SK-N-SH (cell line): ENCODE measurements at regions not wholly inside any gene's neighbourhood (a gene's known extent, or its start where the extent isn't known, plus 50 kb on each side); places are given as distances from the start of the nearest gene placed in this dataset.

Experiments used
- CTCF ChIA-PET: fragments of 300-600, 350-600 bp; formaldehyde crosslinking; extraction: SDS; loops from one replicate; lab custom pipeline; 2021; lab: Yijun Ruan, JAX
- POLR2A ChIA-PET: fragments of 350-600 bp; sonication (Branson Sonifier 250); formaldehyde crosslinking; extraction: SDS; loops from one replicate; lab custom pipeline; 2020; ENCODE audit warnings: antibody characterized with exemption, inconsistent platforms; lab: Yijun Ruan, JAX
- DNase-seq: peaks from one replicate; pipeline ENCODE4 v3.0.0; 2012
- H2AFZ ChIP-seq: fragments of 200-600 bp; sonication (generic); 2 replicates; pipeline ENCODE4 v1.8.1; 2016; ENCODE audit warnings: antibody characterized with exemption, mild to moderate bottlenecking, low read depth
- H3F3A ChIP-seq: fragments of 200-600 bp; sonication (generic); replicated peaks from 2 replicates; pipeline ENCODE3; 2016; ENCODE audit warnings: antibody characterized with exemption, mild to moderate bottlenecking; ENCODE audit not compliant: insufficient read depth
- H3K27ac ChIP-seq, 2 experiments: fragments of 200-500 bp in 1 of 2; fragments of 200-600 bp in 1 of 2; sonication (Bioruptor generic) in 1 of 2; sonication (generic), shearing (Covaris generic) in 1 of 2; 2 replicates each; pipeline versions ENCODE4 v1.5.1 to v1.6.1; 2014 to 2016; ENCODE audit warnings: low read depth in 2 of 2, inconsistent platforms in 1 of 2, low read length in 1 of 2, mild to moderate bottlenecking in 1 of 2, mixed read lengths in 1 of 2
- H3K27me3 ChIP-seq: fragments of 200-600 bp; sonication (generic), shearing (Covaris generic); 2 replicates; pipeline ENCODE4 v1.6.1; 2016; ENCODE audit warnings: mixed run types; ENCODE audit not compliant: insufficient read depth
- H3K36me3 ChIP-seq, 2 experiments: fragments of 200-500 bp in 1 of 2; fragments of 200-600 bp in 1 of 2; sonication (Bioruptor generic) in 1 of 2; sonication (generic) in 1 of 2; replicated peaks in 1 of 2; 2 replicates each; pipeline versions ENCODE3 to v1.5.1; 2014 to 2016; ENCODE audit warnings: low read length in 1 of 2, mild to moderate bottlenecking in 1 of 2; ENCODE audit not compliant: insufficient read depth in 2 of 2, control insufficient read depth in 1 of 2
- H3K4me1 ChIP-seq, 2 experiments: fragments of 200-500 bp in 1 of 2; fragments of 200-600 bp in 1 of 2; sonication (Bioruptor generic) in 1 of 2; sonication (generic), shearing (Covaris generic) in 1 of 2; 2 replicates each; pipeline versions ENCODE4 v1.5.1 to v1.6.1; 2014 to 2016; ENCODE audit warnings: low read depth in 1 of 2, low read length in 1 of 2, mixed run types in 1 of 2; ENCODE audit not compliant: insufficient read depth in 2 of 2, control insufficient read depth in 1 of 2
- H3K4me2 ChIP-seq: fragments of 200-600 bp; sonication (generic), shearing (Covaris generic); 2 replicates; pipeline ENCODE4 v1.6.1; 2017; ENCODE audit warnings: mixed run types
- H3K4me3 ChIP-seq, 2 experiments: fragments of 200-500 bp in 1 of 2; fragments of 200-600 bp in 1 of 2; sonication (Bioruptor generic) in 1 of 2; sonication (generic), shearing (Covaris generic) in 1 of 2; 2 replicates each; pipeline versions ENCODE4 v1.5.1 to v1.8.1; 2014 to 2016; ENCODE audit warnings: low read depth in 2 of 2, inconsistent platforms in 1 of 2, low read length in 1 of 2, mild to moderate bottlenecking in 1 of 2, mixed read lengths in 1 of 2, moderate library complexity in 1 of 2
- H3K79me2 ChIP-seq: fragments of 200-600 bp; sonication (generic); 2 replicates; pipeline ENCODE4 v1.8.1; 2017; ENCODE audit warnings: mild to moderate bottlenecking; ENCODE audit not compliant: insufficient read depth
- H3K9ac ChIP-seq: fragments of 200-600 bp; sonication (generic); 2 replicates; pipeline ENCODE4 v1.6.1; 2017; ENCODE audit warnings: mixed run types
- H3K9me2 ChIP-seq: fragments of 200-600 bp; sonication (generic); 2 replicates; pipeline ENCODE4 v1.6.1; 2017; ENCODE audit warnings: mixed run types
- H3K9me3 ChIP-seq: fragments of 200-600 bp; sonication (generic); 2 replicates; pipeline ENCODE4 v1.6.1; 2017; ENCODE audit warnings: mixed run types, mild to moderate bottlenecking, moderate library complexity
- H4K20me1 ChIP-seq: fragments of 200-600 bp; sonication (generic); 2 replicates; pipeline ENCODE4 v1.6.1; 2017; ENCODE audit warnings: mild to moderate bottlenecking, mixed run types; ENCODE audit not compliant: insufficient read depth
- CHD2 ChIP-seq: fragments of 150-350 bp; IDR thresholded peaks from 2 replicates; pipeline ENCODE4 v1.6.1; 2018; ENCODE audit warnings: low read length; ENCODE audit not compliant: partially characterized antibody
- ELF1 ChIP-seq: IDR thresholded peaks from 2 replicates; pipeline ENCODE4 v1.4.0; 2012
- EP300 ChIP-seq, 2 experiments: IDR thresholded peaks; 2 replicates each; pipeline versions ENCODE4 v1.4.0 to v1.6.1; 2012; ENCODE audit warnings: borderline replicate concordance in 1 of 2, low read depth in 1 of 2, low read length in 1 of 2
- FOXJ3 ChIP-seq: sonication (generic); formaldehyde crosslinking; IDR thresholded peaks from 2 replicates; pipeline ENCODE4 v1.5.1; 2020; ENCODE audit warnings: mild to moderate bottlenecking, missing genetic modification reagents
- MEF2A ChIP-seq: IDR thresholded peaks from 2 replicates; pipeline ENCODE4 v1.4.0; 2012; ENCODE audit warnings: low read depth, borderline replicate concordance
- MXI1 ChIP-seq: IDR thresholded peaks from 2 replicates; pipeline ENCODE4 v1.6.1; 2012; ENCODE audit warnings: mild to moderate bottlenecking, low read depth, low read length, improper control_type of control experiment
- RFX5 ChIP-seq: IDR thresholded peaks from 2 replicates; pipeline ENCODE4 v1.6.1; 2012; ENCODE audit warnings: mild to moderate bottlenecking, improper control_type of control experiment, low read length
- RXRA ChIP-seq: IDR thresholded peaks from 2 replicates; pipeline ENCODE4 v1.4.0; 2012; ENCODE audit warnings: low read depth, mild to moderate bottlenecking, borderline replicate concordance
- SIN3A ChIP-seq: IDR thresholded peaks from 2 replicates; pipeline ENCODE4 v1.6.1; 2012; ENCODE audit warnings: low read depth, mild to moderate bottlenecking, low read length, moderate library complexity, borderline replicate concordance
- SMC3 ChIP-seq: IDR thresholded peaks from 2 replicates; pipeline ENCODE4 v1.6.1; 2012; ENCODE audit warnings: low read depth, low read length, improper control_type of control experiment
- TAF1 ChIP-seq: IDR thresholded peaks from 2 replicates; pipeline ENCODE4 v1.6.1; 2012; ENCODE audit warnings: low read depth, mild to moderate bottlenecking, low read length, moderate library complexity, borderline replicate concordance
- TEAD4 ChIP-seq: IDR thresholded peaks from 2 replicates; pipeline ENCODE4 v1.4.0; 2012; ENCODE audit warnings: mild to moderate bottlenecking, borderline replicate concordance; ENCODE audit not compliant: insufficient read depth
- WGBS: methylation state at CpG from one replicate; pipeline ENCODE4 v1.1.6; 2017; ENCODE audit warnings: low lambda C conversion rate; 5-methylcytosine and 5-hydroxymethylcytosine counted together
- TF ChIP-seq, protein P1 (sequence below): fragments of 200-600 bp; sonication (generic); IDR thresholded peaks from 2 replicates; pipeline ENCODE4 v1.6.1; 2017; ENCODE audit warnings: antibody characterized with exemption, mild to moderate bottlenecking, moderate library complexity
- TF ChIP-seq, protein P2 (sequence below): fragments of 150-350 bp; IDR thresholded peaks from 2 replicates; pipeline ENCODE4 v1.6.1; 2016; ENCODE audit warnings: mild to moderate bottlenecking, low read depth, low read length
- TF ChIP-seq, protein P3 (sequence below): IDR thresholded peaks from 2 replicates; pipeline ENCODE4 v1.4.0; 2012; ENCODE audit warnings: low read depth, borderline replicate concordance
- TF ChIP-seq, protein P4 (sequence below): IDR thresholded peaks from 2 replicates; pipeline ENCODE4; 2012
- TF ChIP-seq, protein P5 (sequence below): IDR thresholded peaks from 2 replicates; pipeline ENCODE4 v1.4.0; 2012; ENCODE audit warnings: low read depth, borderline replicate concordance

DNA sequence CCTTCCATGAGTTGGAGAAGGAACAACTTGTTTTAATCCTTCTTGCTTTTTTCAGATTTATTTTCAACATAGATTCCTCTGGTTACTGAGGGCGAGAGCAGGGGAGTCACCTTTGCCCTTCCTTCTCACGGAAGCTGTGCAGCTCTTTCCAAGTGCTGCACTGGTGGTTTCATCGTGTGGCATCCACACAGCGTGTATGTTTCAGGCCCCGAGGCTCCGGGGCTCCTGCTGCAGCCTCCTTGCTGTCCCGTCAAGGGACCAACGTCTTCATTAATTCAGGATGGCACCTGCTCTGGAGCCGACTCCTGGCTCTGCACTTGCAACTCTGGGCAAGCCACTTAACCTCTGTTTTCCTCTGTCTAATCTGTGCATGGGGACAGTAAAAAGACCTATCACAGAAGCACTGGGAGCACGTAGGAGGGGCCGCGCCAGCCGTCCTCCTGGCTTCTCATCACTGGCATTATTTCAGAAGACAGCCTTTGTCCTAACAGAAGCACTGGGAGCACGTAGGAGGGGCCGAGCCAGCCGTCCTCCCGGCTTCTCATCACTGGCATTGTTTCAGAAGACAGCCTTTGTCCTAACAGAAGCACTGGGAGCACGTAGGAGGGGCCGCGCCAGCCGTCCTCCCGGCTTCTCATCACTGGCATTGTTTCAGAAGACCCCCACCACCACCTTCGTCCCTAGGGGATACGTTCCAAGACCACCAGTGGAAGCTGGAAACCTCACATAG lies 117.8 kb upstream of the NKX1-1 start:
- H2AFZ ChIP-seq = no peak overlapping the region
- ChIA-PET CTCF (interaction anchor here (1.3 to 3.2 kb wide), 2 partner anchors 11 to 17 kb away, joined by 3 to 14 read pairs; no protein-coding TSS in a partner anchor), POLR2A (no interaction called here)
- 17% methylated on average over 20 of the region's 24 CpGs for WGBS
- no peak overlapping the region for H3K9ac ChIP-seq
- H3K9me2 ChIP-seq = no peaks in the 10 kb centered on the region
- DNase-seq = no peak
- no peak overlapping the region for H3K4me3 ChIP-seq
- no peaks in the 10 kb centered on the region for H3F3A ChIP-seq
- no peaks in the 10 kb centered on the region for H3K9me3 ChIP-seq
- H3K27me3 ChIP-seq = peaks cover 77% of the 10 kb centered on the region
- no peaks in the 10 kb centered on the region for H3K79me2 ChIP-seq
- no peak overlapping the region for H3K27ac ChIP-seq
- H3K4me1 ChIP-seq = no peaks in the 10 kb centered on the region; a peak in 1 of 4 replicates
- H4K20me1 ChIP-seq = no peaks in the 10 kb centered on the region
- H3K4me2 ChIP-seq = no peak overlapping the region
- TF ChIP-seq, protein P1, sequence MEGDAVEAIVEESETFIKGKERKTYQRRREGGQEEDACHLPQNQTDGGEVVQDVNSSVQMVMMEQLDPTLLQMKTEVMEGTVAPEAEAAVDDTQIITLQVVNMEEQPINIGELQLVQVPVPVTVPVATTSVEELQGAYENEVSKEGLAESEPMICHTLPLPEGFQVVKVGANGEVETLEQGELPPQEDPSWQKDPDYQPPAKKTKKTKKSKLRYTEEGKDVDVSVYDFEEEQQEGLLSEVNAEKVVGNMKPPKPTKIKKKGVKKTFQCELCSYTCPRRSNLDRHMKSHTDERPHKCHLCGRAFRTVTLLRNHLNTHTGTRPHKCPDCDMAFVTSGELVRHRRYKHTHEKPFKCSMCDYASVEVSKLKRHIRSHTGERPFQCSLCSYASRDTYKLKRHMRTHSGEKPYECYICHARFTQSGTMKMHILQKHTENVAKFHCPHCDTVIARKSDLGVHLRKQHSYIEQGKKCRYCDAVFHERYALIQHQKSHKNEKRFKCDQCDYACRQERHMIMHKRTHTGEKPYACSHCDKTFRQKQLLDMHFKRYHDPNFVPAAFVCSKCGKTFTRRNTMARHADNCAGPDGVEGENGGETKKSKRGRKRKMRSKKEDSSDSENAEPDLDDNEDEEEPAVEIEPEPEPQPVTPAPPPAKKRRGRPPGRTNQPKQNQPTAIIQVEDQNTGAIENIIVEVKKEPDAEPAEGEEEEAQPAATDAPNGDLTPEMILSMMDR = no peak
- TF ChIP-seq RXRA (no peak), FOXJ3 (no peak), MXI1 (no peak), SIN3A (no peak), EP300 (IDR thresholded peaks at IDR 0.05; ENCODE audit: borderline replicate concordance in 1 of 2, low read depth in 1 of 2, low read length in 1 of 2) (no peak), CHD2 (no peak), RFX5 (no peak), MEF2A (no peak)
- TF ChIP-seq, protein P2, sequence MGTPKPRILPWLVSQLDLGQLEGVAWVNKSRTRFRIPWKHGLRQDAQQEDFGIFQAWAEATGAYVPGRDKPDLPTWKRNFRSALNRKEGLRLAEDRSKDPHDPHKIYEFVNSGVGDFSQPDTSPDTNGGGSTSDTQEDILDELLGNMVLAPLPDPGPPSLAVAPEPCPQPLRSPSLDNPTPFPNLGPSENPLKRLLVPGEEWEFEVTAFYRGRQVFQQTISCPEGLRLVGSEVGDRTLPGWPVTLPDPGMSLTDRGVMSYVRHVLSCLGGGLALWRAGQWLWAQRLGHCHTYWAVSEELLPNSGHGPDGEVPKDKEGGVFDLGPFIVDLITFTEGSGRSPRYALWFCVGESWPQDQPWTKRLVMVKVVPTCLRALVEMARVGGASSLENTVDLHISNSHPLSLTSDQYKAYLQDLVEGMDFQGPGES = no peak
- H3K36me3 ChIP-seq = no peaks in the 10 kb centered on the region

DNA sequence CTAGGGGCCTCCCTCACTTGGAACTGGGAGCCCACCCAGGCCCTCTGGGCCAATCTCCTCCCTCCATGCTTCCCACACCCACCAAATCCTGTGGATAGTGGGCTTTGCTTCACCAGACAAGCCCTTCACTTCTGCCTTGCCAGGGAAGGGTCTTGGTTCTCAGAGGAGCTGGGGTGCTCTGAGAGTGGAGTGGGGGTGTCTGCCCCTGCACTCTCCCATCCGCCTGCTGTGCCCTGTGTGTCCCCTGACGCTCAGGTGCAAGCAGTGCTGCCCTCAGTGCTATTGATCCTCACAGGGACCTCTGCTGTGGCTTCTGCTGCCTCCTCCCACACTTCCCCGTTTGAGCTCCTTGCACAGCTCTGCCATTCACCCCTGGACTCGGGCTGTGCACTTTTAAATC lies 117.3 kb upstream of the NKX1-1 start:
- no peak overlapping the region for H3K9ac ChIP-seq
- H2AFZ ChIP-seq = no peak overlapping the region
- no peak overlapping the region for H3K4me2 ChIP-seq
- no peaks in the 10 kb centered on the region; a peak in 1 of 4 replicates for H3K4me1 ChIP-seq
- no peaks in the 10 kb centered on the region for H3K79me2 ChIP-seq
- DNase-seq = no peak
- POLR2A ChIA-PET = interaction anchor here (0.6 kb wide), 1 partner anchor 11 kb away, joined by 3 read pairs; no protein-coding TSS in a partner anchor
- WGBS = 10% methylated on average over 4 of the region's 4 CpGs
- no peaks in the 10 kb centered on the region for H3K9me3 ChIP-seq
- no peaks in the 10 kb centered on the region for H3K9me2 ChIP-seq
- H3K4me3 ChIP-seq = no peak overlapping the region
- no peak overlapping the region for H3K27ac ChIP-seq
- CTCF ChIA-PET = interaction anchor here (1.3 to 3.2 kb wide), 3 partner anchors 10 to 26 kb away, joined by 3 to 14 read pairs (median 7); no protein-coding TSS in a partner anchor
- H3K27me3 ChIP-seq = peaks cover 77% of the 10 kb centered on the region
- H4K20me1 ChIP-seq = no peaks in the 10 kb centered on the region
- no peaks in the 10 kb centered on the region for H3F3A ChIP-seq
- no peaks in the 10 kb centered on the region for H3K36me3 ChIP-seq
- TF ChIP-seq, protein P3, sequence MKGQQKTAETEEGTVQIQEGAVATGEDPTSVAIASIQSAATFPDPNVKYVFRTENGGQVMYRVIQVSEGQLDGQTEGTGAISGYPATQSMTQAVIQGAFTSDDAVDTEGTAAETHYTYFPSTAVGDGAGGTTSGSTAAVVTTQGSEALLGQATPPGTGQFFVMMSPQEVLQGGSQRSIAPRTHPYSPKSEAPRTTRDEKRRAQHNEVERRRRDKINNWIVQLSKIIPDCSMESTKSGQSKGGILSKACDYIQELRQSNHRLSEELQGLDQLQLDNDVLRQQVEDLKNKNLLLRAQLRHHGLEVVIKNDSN = no peak
- TF ChIP-seq FOXJ3 = no peak
- no peak for TF ChIP-seq SIN3A
- no peak for TF ChIP-seq TAF1
- TF ChIP-seq MXI1 = no peak
- TF ChIP-seq ELF1 = no peak
- TF ChIP-seq SMC3 = no peak
- TF ChIP-seq, protein P4, sequence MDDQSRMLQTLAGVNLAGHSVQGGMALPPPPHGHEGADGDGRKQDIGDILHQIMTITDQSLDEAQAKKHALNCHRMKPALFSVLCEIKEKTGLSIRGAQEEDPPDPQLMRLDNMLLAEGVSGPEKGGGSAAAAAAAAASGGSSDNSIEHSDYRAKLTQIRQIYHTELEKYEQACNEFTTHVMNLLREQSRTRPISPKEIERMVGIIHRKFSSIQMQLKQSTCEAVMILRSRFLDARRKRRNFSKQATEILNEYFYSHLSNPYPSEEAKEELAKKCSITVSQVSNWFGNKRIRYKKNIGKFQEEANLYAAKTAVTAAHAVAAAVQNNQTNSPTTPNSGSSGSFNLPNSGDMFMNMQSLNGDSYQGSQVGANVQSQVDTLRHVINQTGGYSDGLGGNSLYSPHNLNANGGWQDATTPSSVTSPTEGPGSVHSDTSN = no peak
- no peak for TF ChIP-seq TEAD4
- TF ChIP-seq, protein P5, sequence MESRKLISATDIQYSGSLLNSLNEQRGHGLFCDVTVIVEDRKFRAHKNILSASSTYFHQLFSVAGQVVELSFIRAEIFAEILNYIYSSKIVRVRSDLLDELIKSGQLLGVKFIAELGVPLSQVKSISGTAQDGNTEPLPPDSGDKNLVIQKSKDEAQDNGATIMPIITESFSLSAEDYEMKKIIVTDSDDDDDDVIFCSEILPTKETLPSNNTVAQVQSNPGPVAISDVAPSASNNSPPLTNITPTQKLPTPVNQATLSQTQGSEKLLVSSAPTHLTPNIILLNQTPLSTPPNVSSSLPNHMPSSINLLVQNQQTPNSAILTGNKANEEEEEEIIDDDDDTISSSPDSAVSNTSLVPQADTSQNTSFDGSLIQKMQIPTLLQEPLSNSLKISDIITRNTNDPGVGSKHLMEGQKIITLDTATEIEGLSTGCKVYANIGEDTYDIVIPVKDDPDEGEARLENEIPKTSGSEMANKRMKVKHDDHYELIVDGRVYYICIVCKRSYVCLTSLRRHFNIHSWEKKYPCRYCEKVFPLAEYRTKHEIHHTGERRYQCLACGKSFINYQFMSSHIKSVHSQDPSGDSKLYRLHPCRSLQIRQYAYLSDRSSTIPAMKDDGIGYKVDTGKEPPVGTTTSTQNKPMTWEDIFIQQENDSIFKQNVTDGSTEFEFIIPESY = no peak
- TF ChIP-seq, protein P2 = no peak
- no peak for TF ChIP-seq EP300 (IDR thresholded peaks at IDR 0.05; ENCODE audit: borderline replicate concordance in 1 of 2, low read depth in 1 of 2, low read length in 1 of 2)
